ENCODE measurements at regions not wholly inside any gene's neighbourhood (a gene's known extent, or its start where the extent isn't known, plus 50 kb on each side); places are given as distances from the start of the nearest gene placed in this dataset.

DNA sequence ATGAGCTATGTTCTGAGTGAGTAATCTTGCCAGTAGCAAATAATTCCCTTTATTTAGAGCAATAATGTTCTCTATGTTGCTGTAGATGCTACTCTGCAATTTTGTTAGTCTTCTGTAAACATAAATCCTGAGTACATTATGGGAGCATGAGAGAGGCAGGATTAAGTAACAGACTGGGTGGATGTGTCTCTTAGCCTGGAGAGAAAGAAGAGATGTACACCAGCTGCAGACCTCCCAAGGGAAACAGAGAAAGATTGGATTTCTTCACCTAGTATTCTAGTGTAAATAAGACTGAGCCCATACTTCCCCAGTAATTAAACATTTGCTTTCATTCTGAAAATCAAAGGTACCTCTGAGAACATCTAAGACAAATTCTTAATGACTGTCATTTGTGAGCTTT is 564.0 kb downstream of the TRHDE start:
- Histone ChIP-seq H3K4me1 (replicated peaks in 1 of 4; ENCODE audit: control insufficient read depth in 3 of 4, insufficient read depth in 4 of 4, low read length in 3 of 4) (peaks cover 0 to 3% (median 0%) of the 10 kb centered on the region in 4 experiments; a peak in 1 of 7 replicates), H4K91ac (replicated peaks; ENCODE audit: insufficient read length, low read length) (no peak overlapping the region), H2BK5ac (ENCODE audit: low read depth, low read length) (no peak overlapping the region), H2BK12ac (ENCODE audit: low read depth, low read length) (no peak overlapping the region), H3K23ac (ENCODE audit: insufficient read length) (no peak overlapping the region), H2BK15ac (ENCODE audit: low read length) (no peak overlapping the region), H4K20me1 (replicated peaks in 1 of 2; ENCODE audit: control insufficient read depth in 1 of 2, insufficient read depth in 2 of 2, low read length in 2 of 2) (no peaks in the 10 kb centered on the region), H2AFZ (ENCODE audit: low read length) (no peak overlapping the region), H3K79me2 (ENCODE audit: control insufficient read depth in 1 of 2, insufficient read depth in 2 of 2, low read length in 2 of 2) (no peaks in the 10 kb centered on the region), H4K8ac (ENCODE audit: extremely low read depth, insufficient read depth, low read length) (no peak overlapping the region), H2AK5ac (ENCODE audit: low read depth, low read length) (no peak overlapping the region), H2BK120ac (replicated peaks; ENCODE audit: low read depth, low read length) (no peak overlapping the region), H3K79me1 (ENCODE audit: low read depth, low read length) (no peaks in the 10 kb centered on the region), H3K14ac (ENCODE audit: insufficient read length) (no peak overlapping the region), H4K5ac (ENCODE audit: insufficient read length, low read depth, low read length) (no peak overlapping the region), H3K18ac (ENCODE audit: extremely low read depth, low read length) (no peak overlapping the region), H2BK20ac (ENCODE audit: low read length) (no peak overlapping the region), H3K4ac (replicated peaks; ENCODE audit: insufficient read length, low read depth, low read length) (no peak overlapping the region), H3K9me3 (ENCODE audit: insufficient read depth in 2 of 2, low read depth in 1 of 2, low read length in 1 of 2) (no peaks in the 10 kb centered on the region), H3K36me3 (ENCODE audit: control insufficient read depth in 2 of 4, insufficient read depth in 4 of 4, low read length in 3 of 4) (no peaks in the 10 kb centered on the region), H3K4me3 (ENCODE audit: extremely low read depth in 1 of 4, insufficient read depth in 2 of 4, low read depth in 3 of 4, low read length in 4 of 4) (no peak overlapping the region), H3K4me2 (ENCODE audit: insufficient read depth in 1 of 2, low read depth in 2 of 2, low read length in 2 of 2) (no peak overlapping the region), H3K9ac (replicated peaks in 1 of 4; ENCODE audit: extremely low read depth in 1 of 4, low read depth in 3 of 4, low read length in 3 of 4) (no peak overlapping the region), H3K27ac (ENCODE audit: low read depth, low read length) (no peak overlapping the region), H3K23me2 (ENCODE audit: low read depth, low read length) (no peaks in the 10 kb centered on the region), H3K56ac (replicated peaks; ENCODE audit: insufficient read length, low read depth, low read length) (no peak overlapping the region), H3K27me3 (replicated peaks in 1 of 4; ENCODE audit: control insufficient read depth in 3 of 4, extremely low read depth in 1 of 4, insufficient read depth in 3 of 4, low read length in 3 of 4) (no peaks in the 10 kb centered on the region)
- DNase-seq (ENCODE audit: low read depth in 1 of 2, low spot score in 2 of 2) (no peak), FAIRE-seq (no peak)
- ChIA-PET CTCF (ENCODE audit: partially characterized antibody) (no interaction called here), POLR2A (ENCODE audit: partially characterized antibody) (interaction anchor here (1.2 kb wide), 1 partner anchor 9 kb away, joined by 3 read pairs; no protein-coding TSS in a partner anchor)
- TF ChIP-seq RAD21 (IDR thresholded peaks at IDR 0.05 in 1 of 2, conservative IDR thresholded peaks at IDR 0.05 in 1 of 2; ENCODE audit: low read depth in 2 of 2, low read length in 2 of 2), result no peak
- TF ChIP-seq HDAC6 (IDR thresholded peaks at IDR 0.05; ENCODE audit: low read depth, low read length), result no peak
- TF ChIP-seq, protein P1, sequence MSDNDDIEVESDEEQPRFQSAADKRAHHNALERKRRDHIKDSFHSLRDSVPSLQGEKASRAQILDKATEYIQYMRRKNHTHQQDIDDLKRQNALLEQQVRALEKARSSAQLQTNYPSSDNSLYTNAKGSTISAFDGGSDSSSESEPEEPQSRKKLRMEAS (IDR thresholded peaks at IDR 0.05), result no peak
- no peak for TF ChIP-seq SAP30 (IDR thresholded peaks at IDR 0.05; ENCODE audit: insufficient read depth, insufficient replicate concordance, low read length)
- TF ChIP-seq NRF1 (IDR thresholded peaks at IDR 0.05; ENCODE audit: low read depth, low read length), result no peak
- TF ChIP-seq, protein P2, sequence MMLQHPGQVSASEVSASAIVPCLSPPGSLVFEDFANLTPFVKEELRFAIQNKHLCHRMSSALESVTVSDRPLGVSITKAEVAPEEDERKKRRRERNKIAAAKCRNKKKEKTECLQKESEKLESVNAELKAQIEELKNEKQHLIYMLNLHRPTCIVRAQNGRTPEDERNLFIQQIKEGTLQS (IDR thresholded peaks at IDR 0.05; ENCODE audit: insufficient read depth, low read depth, low read length), result no peak
- TF ChIP-seq SIN3A (conservative IDR thresholded peaks at IDR 0.05 in 1 of 2, IDR thresholded peaks at IDR 0.05 in 1 of 2; ENCODE audit: low read depth in 1 of 2, low read length in 2 of 2), result no peak
- no peak for TF ChIP-seq ZNF274 (IDR thresholded peaks at IDR 0.05; ENCODE audit: borderline replicate concordance, extremely low read depth, low read length)
- no peak for TF ChIP-seq CEBPB (IDR thresholded peaks at IDR 0.05; ENCODE audit: low read depth, low read length)
- TF ChIP-seq HDAC2 (IDR thresholded peaks at IDR 0.05; ENCODE audit: borderline replicate concordance in 1 of 2, low read depth in 2 of 2, low read length in 2 of 2), result no peak
- TF ChIP-seq BRCA1 (IDR thresholded peaks at IDR 0.05; ENCODE audit: low read depth, low read length), result no peak
- TF ChIP-seq FOSL1 (IDR thresholded peaks at IDR 0.05; ENCODE audit: insufficient read depth, low read depth, low read length), result no peak
- TF ChIP-seq GTF2F1 (IDR thresholded peaks at IDR 0.05; ENCODE audit: borderline replicate concordance, low read depth, low read length), result no peak
- TF ChIP-seq POLR2A (IDR thresholded peaks at IDR 0.05; ENCODE audit: control extremely low read depth in 1 of 2, low read depth in 2 of 2, low read length in 2 of 2), result no peak
- TF ChIP-seq RFX5 (IDR thresholded peaks at IDR 0.05; ENCODE audit: borderline replicate concordance, low read depth, low read length), result no peak

All from H1 (cell line).